OCI-M2 (cell line): ENCODE measurements at regions not wholly inside any gene's neighbourhood (a gene's known extent, or its start where the extent isn't known, plus 50 kb on each side); places are given as distances from the start of the nearest gene placed in this dataset.
"Not testable (repeated sequence)": the region's sequence is repeated elsewhere in the genome, so short reads cannot be mapped to it uniquely, and the experiment has no call there.

Experiments
- DNase-seq: peaks from one replicate; lab custom pipeline; 2025; ENCODE audit not compliant: unreplicated experiment; lab: John Stamatoyannopoulos, UW

- DNase-seq, result peak; percentile 75
Observed at GRCh38 chr4:54571293-54572151, 86.2 kb upstream of the KIT start.

GRCh38 chr4:54572152-54572542 is 85.6 kb upstream of the KIT start:
- DNase-seq, result no peak

GRCh38 chr4:54574500-54574899 is 83.3 kb upstream of the KIT start:
- no peak for DNase-seq

DNA sequence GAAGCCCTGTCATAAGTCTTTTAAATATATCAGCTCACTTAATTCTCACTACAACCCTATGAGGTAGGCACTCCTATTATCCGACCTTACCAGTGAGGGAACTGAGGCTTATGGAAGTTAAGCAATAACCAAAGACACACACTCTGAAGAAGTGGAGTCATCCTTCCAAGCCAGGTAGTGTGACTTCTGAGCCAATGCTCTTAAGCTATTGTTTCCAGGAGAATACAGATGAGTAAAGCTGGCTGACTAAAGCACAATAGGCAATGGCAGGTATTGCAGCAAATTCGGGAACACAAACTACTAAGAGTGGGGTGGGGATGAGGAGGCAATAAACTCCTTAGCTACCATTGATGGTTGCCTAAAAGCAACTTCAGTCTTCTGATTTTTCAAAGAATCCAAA is 81.8 kb upstream of the KIT start:
- no peak for DNase-seq

DNA sequence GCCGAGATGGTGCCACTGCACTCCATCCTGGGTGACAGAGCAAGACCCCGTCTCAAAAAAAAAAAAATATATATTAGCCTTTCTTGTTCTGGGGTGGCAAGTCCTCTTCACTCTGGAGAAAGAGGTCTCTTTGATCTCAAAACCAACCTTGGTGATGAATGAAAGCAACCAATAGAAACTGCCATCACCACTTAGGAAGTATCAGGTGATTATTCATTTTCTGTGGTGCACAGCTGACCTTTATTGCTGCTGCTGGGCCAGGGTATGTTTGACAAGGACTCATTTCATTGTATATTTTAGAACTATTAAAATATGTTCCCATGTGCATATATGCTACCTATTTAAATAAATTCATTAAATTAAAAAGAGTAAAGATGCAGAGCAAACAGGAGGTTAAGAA is 76.0 kb upstream of the KIT start:
- no peak for DNase-seq

DNA sequence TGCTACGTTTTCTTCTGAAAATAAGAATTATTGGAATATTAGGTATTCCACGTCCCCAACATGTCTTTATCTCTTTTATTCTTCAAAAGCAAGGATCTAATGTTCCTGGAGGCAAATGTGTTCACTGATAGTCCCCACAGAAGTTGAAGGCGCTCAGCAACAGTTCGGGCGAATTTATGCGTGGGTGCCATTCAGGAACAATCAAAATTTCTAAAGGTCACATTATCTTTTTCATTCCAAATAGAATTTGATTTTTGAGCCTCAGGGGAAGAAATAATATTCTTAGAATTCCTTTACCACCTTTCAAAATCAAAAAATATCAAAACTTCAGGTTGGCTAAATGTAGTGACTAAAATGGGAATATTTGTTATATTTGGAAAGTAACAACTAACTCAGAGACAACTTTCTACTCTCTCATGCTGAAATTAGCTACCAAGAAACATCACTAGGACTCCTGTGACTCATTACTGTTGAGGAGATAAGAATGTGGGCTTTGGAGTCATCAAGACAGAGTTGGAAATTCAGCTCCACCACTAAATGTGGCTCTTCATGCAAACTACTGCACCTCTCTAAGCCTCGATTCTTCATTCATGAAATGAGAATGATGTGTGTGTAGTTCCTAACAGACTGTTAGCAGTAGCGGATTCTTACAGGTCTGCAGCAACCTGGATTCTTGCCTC is 72.3 kb upstream of the KIT start:
- no peak for DNase-seq

- DNase-seq, result no peak
Observed at GRCh38 chr4:54586320-54586955, 71.3 kb upstream of the KIT start.

- no peak for DNase-seq
Observed at GRCh38 chr4:54587107-54587891, 70.5 kb upstream of the KIT start.

DNA sequence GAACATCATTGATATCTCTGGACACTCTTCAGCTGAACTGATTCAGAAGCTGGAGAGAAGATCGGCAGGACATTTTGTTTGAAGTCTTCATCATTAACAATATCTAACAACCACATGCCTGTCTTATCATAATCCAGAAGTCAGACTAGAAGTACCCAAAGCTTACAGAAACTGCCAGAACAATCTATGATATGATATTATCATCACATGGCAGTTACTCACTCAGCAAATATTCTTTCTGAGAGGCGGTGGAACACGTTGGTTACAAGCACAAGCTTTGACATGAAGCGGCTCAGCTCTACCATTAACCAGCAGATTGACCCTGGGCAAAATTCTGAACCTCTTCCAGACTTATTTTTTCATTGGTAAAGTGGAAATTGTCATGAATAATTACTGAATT is 69.4 kb upstream of the KIT start:
- DNase-seq, result no peak

DNA sequence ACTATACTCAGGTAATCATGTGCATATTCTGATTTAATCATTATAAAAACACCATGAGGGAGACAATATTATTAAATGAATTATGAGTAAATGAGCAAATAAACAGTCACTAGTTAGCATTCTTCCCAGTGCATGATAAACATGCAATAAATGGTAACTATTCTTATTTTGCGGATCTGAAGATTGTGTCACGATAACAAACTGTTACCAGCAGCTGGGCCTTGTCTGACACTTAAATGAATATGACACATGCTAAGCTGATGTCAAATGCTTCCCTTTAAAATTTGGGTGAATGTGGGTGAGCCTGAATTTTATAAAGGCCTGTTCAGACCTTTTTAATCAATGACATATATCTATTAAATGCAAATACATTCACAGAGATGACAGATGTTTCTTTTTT is 68.2 kb upstream of the KIT start:
- DNase-seq, result no peak

GRCh38 chr4:54593795-54594322 is 63.9 kb upstream of the KIT start:
- DNase-seq, result no peak

GRCh38 chr4:54596201-54596600 is 61.6 kb upstream of the KIT start:
- DNase-seq, result no peak

- not testable (repeated sequence) for DNase-seq
Observed at GRCh38 chr4:54597678-54598077, 60.1 kb upstream of the KIT start.

DNA sequence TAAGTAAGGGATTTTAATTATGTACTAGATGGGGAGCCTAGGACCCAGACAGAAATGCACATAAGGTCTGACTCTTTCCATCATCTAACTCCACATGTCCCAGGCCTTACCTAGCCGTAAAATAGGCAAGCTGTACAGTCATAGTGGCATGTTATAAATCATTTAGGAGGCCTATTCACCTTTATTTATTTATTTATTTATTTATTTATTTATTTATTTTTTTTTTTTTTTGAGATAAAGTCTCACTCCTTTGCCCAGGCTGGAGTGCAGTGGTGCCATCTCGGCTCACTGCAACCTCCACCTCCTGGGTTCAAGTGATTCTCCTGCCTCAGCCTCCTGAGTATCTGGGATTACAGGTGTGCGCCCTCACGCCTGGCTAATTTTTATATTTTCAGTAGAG is 55.6 kb upstream of the KIT start:
- DNase-seq, result not testable (repeated sequence)

- no peak for DNase-seq
Observed at GRCh38 chr4:54607067-54607466, 50.7 kb upstream of the KIT start.

DNA sequence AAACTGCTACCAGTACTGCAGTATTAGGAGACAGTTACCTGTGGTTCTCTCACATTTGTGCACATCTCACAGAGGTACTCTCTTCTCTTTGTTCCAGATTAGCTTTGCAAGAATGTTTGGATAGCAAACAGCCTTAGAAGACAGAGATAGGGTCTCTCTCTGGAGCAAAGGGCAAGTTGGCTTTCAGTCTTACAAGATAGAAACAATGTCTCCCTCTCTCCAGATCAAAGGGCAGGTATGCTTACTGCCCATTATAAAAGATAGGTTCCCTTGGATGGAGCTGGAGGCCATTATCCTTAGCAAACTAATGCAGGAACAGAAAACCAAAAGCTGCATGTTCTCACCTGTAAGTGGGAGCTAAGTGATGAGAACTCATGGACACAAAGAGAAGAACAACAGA is 50.2 kb upstream of the KIT start:
- DNase-seq, result no peak
